ENCODE measurements at regions not wholly inside any gene's neighbourhood (a gene's known extent, or its start where the extent isn't known, plus 50 kb on each side); places are given as distances from the start of the nearest gene placed in this dataset.

DNA sequence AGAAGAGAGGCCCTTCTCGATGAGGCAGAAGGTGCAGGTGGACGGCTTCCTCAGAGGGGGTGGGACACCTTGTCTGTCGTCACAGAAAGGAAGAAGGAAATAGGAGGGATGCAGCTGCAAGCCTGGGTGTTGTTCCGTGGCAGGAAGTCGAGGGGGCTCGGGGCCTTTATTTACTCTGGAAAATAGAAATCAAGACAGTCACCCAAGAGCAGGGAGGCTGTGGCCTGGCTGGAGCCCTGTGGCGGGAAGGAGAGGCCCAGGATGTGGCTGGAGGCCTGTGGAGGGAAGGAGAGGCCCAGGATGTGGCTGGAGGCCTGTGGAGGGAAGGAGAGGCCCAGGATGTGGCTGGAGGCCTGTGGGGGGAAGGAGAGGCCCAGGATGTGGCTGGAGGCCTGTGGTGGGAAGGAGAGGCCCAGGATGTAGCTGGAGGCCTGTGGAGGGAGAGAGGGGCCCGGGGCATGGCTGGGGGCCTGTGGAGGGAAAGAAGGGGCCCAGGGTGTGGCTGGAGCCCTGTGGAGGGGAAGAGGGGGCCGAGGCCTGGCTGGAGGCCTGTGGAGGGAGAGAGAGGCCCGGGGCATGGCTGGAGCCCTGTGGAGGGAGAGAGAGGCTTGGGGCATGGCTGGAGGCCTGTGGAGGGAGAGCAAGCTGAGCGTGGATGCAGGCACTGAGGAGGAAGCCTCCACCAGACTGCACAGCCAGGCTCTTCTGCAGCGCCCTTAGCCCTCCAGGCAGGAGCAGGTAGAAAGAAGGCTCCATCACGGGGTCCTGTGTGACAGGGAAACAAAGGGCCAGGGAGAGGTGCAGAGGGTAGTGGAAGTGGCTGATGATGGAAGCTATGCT is 97.3 kb upstream of the SFMBT2 start:
- no peak for DNase-seq (ENCODE audit: low spot score)

DNA sequence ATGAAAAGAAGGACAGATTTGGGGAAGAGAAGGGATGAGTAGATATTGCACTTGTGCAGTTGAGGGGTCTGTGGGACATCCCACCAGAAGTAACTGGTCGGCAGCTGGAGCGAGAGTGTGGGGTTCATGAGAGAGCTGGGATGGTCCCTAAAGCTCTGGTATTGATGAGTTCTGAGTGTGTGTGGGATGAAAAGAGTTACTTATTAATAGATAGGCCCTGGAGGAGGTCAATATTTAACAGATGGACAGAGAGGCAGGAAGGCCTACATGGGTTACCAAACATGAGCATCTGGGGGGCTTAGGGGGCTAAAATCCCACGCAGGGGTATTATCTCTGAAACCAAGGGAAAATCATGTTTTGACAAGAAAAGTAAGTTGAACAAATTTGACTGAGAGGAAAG is 95.7 kb upstream of the SFMBT2 start:
- DNase-seq (ENCODE audit: low spot score): no peak

DNA sequence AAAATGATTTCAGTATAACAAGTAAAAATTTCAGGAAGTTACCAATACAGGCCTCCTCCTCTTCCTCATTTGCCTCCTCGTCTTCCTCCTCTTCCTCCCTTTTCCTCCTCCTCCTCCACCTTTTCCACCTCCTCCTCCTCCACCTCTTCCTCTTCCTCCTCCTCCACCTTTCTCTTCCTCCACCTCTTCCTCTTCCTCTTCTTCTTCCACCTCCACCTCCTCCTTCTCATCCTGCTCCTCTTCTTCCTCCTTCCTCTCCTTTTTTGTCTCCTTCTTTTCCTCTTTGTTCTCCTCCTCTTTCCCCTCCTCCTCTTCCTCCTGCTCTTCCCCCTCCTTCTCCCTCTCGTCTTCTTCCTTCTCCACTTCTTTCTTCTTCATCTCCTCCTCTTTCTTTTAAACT is 94.4 kb upstream of the SFMBT2 start:
- no peak for DNase-seq (ENCODE audit: low spot score)

DNA sequence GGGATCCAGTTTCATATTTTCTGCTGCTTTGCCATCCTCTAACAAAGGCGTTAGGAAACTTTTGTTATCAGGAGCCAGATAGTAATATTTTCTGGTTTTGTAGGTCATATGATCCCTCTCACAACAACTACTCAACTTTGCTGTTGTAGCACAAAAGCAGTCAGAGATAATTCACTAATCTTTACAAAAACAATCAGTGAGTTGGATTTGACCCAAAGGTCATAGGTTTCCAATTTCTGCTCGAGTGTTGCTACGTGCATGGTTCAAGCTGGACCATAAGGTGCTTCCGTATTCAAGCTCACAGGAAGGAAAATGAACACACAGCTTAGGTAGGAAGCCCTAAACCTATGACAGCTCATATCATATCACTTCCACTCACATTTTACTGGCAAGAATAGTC is 92.4 kb upstream of the SFMBT2 start:
- DNase-seq (ENCODE audit: low spot score): no peak

DNA sequence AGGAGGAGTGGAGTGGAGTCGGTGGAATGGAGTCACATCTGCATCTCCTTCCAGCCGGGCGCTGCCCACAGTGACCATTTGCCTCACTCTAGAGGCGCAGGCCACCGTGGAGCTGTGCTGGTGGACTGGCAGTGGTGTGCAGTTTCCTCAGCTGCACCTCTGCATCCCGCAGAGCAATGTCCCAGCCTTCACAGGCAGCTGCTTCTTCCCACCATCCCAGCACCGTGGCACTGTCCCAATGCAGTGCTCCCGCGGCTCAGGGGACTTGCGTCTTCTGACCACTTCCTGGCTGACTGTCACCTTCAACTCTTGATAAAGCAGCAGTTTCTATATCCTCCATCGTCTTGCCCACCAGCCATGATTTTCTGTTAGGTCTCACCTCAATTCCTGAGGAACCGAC is 90.3 kb upstream of the SFMBT2 start:
- no peak for DNase-seq (ENCODE audit: low spot score)

DNA sequence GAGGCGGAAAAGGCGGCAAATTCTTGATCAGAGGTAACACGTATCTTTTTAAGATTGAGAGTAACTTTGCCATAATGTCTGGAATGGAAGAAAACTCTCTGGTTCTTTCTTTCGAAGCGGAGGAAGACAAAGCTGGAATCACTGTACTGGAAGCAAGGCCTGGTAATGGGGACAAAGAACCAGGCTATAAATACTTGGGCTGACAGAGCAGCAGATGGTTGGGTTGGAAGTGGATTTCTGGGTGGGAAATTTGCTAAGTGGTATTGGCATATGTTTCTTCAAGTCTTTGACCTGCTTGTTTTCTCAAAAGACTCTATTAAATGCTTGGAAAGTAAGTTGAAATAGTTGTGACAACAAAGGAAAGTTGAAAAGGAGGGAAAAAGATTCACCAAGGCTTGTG is 87.3 kb upstream of the SFMBT2 start:
- no peak for DNase-seq (ENCODE audit: low spot score)

DNA sequence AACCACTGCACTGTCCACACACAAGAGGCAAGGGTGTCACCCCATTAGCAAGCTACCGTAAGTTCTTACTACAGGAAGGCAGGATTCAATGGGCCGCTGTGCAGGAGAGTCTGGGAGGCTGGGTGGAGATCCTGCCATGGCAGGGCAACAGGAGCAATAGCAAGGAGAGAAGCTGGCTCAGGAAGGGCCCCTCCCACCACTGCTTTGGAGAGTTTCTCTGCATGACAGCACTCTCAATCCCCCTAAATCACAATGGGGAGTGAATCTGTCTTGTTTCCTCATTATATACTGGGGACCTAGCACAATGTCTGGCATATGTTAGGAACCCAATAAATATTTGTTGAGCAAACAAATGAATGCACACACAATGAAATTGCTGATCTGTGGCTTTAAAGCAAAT is 83.2 kb upstream of the SFMBT2 start:
- no peak for DNase-seq (ENCODE audit: low spot score)

DNA sequence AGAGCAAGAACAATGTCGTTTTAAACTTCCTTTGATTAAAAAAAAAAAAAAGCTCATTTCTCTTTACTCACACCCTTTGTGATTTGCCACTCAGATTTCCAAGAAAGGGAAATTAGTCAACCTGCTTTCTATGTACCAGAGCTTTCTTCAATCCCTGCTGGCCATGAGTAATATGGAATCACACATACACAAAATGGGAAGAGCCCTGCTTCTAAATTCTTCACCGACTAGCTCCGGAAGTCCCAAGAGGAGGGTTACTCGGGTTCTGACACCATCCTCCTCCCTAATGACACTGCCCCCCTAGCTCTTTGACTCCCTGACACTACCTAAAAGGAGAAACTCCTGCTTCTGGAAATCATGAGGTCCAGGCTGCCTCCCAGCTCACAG is 81.8 kb upstream of the SFMBT2 start:
- DNase-seq (ENCODE audit: low spot score): no peak

DNA sequence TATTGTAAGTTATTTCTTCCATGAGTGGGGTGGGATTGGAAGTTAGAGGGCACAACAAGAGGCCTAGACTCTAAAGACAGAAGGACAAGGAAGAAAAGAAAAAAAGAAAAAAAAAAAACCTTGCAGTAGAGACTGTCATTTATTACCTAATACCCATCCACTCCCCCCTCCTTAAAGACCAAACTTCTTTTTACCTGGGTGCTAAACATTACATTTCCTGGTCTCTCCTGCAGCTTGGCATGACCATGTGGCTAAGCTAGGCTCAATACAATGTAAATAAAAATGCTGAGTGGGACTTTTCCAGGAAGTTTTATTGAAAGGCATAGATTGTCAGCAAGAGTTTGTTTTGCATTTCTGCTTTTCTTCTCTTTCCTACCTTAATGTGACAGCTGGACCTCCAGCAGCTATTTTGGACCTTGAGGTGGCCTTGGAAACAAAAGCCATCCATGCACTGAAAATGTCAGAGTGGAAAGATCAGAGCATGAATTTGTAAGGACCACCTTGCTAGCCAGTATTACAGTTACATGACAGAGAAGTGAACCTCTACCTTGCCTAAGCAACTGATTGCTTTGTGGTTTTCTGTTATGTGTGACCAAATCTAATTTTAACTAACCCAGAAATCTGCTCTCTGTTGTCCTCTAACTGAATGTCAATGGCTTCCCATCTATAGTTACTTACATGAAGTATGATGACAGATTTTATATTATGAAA is 81.3 kb upstream of the SFMBT2 start:
- no peak for DNase-seq (ENCODE audit: low spot score)

DNA sequence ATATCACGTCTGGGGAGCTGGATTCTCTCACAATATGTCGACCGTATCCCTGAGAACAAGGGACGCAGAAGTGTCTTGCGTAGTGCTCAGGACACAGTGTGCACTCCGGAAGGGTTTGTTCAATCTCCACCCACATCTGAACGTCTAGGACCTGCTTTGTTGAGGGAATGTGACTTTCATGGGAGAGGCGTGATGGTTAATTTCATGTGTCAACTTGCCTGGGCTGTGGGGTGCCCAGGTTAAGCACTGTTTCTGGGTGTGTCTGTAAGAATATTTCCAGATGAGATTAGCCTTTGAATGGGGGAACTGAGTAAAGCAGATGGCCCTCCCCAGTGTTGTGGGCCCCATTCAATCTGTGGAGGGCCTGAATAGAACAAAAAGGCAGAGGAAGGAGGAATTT is 80.4 kb upstream of the SFMBT2 start:
- no peak for DNase-seq (ENCODE audit: low spot score)

DNA sequence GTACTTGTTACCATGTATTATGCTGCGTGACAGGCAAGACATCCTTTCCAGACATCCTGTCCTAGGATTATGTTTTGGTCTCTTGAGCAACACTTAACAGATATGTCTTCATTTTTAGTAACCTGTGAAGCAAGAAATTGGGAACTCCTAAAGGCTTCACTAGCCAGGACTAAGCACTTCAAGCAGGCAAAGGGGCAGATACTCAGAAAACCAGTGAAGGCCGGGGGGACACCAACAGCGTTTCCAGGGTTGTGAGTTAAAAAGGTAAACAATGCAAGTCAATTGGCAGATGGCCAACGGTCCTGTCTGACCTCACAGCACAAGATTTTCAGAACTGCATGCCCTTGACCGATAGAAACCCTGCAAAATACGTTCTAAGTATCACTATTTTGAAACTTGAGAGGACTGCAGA is 77.6 kb upstream of the SFMBT2 start:
- no peak for DNase-seq (ENCODE audit: low spot score)

DNA sequence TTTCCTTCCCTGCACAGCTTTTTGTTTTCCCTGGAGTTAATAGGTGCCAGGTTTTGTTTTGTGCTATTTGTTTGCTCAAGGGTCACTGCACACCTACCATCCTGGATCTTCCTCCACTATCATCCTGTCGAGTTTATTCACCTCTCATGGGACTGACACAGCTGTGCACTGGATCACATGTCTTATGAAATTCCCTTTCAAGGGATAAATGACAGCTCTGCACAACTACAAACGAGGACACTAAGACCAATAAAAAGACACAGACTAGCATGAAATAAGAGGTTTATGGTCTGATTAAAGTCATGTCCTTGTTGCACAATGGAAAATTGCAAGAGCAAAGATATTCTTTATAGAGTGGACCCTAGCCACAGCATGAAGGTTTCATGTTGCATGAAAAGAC is 76.7 kb upstream of the SFMBT2 start:
- no peak for DNase-seq (ENCODE audit: low spot score)

DNA sequence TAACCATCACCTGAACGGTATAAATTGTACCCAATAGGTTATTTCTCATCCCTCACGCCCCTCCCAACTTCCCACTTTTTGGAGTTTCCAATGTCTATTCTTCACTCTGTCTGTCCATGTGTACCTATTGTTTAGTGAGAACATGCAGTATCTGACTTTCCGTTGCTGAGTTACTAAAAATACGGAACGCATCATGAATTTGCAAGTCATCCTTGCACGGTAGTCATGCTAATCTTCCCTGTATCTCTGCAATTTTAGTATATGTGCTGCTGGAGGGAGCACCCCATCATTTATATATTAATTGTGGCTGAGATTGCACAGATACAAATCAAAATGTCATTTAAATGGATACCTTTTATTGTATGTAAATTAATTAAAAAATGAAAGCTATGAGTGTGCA is 75.7 kb upstream of the SFMBT2 start:
- DNase-seq (ENCODE audit: low spot score): no peak

DNA sequence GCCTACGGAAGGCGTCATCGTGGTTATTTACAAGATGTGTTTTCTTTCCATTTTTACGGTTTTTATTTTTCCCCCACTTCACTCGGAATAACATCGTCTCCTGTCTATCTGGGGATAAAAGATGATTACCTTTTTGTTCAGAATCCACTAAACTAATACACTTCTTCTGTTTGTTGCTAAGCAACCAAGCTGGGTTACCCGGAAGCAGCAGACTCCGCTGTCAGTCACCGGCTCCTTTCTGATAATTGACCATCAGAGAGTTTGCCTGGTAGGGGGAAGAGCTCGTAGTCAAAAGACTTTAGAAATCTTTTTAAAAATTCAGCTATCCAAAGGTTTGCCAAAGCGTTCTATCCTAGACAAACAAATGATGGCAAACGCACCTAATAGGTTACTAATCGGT is 75.0 kb upstream of the SFMBT2 start:
- DNase-seq (ENCODE audit: low spot score): no peak

DNA sequence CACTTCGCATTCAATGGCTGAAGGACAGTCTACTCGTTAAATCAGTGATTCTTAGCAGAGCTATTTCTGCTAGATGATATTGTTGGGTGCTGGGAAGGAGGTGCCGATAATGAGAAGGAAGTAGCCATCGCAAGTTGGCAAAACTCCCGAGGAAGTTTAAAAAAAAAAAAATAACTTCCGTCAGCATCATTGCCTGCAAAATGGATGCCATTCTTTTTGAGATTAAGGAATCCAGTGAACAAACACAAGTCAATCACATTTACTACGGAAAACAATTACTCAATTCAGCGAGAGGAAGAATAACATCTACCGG is 74.4 kb upstream of the SFMBT2 start:
- DNase-seq (ENCODE audit: low spot score): no peak

DNA sequence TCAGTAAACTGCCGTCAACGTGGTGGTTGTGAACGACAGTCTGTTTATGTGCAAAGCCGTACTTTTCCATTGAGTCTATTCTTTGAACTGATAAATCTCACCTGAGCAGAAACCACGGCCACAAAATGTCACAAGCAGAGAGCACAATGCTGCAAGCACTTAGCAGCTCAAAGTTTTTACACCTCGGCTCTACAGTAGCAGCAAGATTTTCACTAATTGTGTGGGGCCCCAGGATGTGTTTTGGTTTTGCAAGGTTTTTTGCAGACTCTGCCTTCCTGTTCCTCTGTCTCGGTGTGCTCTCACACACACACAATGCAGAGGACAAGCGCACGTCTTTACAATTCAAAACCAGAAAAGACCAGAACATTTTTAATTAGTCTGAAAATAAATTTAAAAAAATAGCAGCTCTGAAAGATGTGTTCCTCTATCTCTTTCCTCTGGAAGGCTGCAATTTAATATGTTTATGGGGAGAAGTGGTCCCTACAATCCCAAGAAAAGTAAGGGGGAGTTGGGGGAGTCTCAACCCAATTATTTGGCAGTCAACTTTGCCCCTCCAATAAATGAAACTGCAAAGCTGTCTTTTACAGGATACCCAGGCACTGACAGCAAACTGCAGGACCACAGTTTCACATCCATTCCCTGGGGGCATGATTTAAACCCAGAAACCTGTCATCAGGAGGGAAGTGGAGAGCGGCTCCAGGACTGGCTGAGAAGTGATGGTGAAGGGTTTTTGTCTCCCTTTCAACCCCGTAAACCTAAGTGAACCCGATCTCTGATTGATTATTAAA is 73.8 kb upstream of the SFMBT2 start:
- no peak for DNase-seq (ENCODE audit: low spot score)

DNA sequence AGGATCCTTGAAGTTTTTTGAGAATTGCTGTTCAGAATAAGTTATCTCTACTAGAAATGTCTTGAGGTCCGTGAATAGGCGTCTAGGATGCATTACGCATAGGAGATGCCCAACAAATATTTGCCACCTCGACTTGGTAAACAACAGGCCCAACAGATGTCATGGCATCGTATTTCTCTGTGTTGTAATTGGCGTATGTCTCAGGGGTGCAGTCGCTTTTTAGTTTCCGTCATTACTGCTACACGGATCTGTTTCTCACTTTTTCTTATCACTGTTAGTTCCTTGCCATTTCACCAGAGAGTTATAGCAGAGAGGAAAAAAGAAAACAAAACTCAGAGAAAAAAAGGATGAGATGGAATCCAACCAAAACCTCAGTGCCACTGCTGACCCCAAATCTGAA is 73.0 kb upstream of the SFMBT2 start:
- no peak for DNase-seq (ENCODE audit: low spot score)

DNA sequence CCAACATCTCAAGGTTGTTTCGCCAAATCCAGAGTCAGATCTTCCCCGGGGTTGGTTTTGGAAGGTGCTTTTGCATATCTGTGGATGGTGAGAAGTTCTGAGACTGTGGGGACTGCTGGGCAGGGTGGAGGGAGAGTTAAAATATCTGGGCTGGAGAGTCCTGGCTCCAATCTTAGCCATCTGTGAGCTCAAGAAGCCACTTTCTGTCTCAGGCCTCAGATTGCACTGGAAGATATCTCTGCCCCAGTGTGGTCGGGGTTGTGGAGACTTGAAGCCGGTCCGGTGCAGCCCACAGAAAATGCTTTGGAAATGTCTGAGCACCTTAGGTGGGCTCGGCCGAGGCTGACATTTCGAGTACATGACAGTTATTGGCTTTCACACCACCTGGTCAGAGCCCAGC is 72.2 kb upstream of the SFMBT2 start:
- no peak for DNase-seq (ENCODE audit: low spot score)

DNA sequence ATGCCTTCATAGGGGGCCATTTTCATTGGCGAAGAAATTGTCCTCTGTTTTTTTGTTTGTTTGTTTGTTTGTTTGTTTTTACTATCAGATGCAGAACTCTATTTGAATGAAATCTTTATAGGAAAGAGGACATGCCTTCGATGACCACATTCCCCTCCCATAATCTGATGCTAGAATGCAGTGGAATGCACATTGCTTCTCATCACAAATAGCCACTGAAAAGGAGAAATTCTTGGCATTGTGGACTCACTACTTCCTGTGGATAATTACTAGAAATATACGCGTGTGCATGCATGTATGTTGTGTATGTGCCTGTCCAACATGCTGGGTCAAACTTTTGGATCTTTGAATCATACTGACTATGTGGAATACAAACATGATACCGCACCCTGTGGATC is 70.5 kb upstream of the SFMBT2 start:
- no peak for DNase-seq (ENCODE audit: low spot score)

DNA sequence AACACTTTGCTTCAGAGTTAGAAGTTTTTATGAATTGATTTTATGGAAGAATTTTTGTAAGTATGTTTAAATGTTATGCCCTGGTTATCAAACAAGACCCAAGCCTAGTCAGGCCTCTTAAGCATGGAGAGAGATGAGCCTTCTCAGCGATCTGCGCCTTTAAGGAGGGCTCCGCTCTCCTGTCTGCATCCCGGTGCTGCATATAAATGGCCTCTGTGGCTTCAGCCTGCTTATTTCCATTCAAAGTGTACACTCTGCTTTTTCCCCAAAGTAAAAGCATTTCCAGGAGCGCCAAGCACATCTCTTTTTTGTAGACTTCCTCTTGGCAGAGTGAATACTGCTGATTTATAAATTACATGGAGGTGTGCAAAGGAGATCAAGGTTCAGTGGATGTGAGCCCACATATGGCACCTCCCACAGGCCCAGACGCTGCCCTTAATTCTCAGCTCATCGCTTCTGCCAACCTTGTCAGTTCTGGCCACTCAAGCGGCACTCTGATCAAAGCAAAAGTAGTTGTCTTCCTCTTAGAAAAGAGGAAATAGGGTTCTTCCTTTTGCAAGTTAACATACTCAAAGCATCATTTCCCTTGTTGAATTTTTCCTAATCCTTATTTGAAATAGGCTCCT is 70.0 kb upstream of the SFMBT2 start:
- DNase-seq (ENCODE audit: low spot score): no peak

DNA sequence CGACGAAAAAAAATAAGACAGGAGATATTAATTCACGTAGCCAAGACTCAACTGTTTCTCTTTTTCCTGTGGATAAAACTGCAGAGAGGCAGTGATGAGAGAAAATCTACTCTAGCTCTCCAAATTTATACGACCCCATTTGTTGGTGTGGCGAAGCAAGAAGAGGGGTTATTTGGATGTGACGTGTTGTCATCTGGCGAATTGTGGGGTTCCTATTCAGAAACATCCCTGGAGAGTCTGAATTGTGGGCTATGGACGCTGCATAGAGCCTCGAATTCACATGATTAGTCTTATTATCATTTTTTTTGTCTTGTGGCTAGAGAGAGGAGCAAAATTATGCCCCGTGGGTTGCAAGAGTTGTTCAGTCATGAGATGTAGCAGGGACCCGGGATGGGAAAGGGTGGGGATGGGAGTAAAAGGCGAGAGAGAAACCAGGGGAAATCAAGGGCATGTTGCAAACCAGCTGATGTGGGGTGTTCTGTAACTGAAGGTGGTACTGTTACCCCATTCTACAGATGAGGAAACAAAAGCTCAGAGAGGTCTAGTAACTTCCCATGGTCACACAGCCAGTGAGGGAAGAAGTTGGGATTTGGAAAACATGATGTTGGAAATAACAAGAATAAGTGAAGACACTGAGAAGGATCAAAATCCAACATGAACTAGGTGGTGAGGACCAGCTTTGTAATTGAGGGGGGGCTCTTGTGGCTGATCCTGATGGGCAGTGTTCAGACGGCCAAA is 69.2 kb upstream of the SFMBT2 start:
- DNase-seq (ENCODE audit: low spot score): no peak

Data from ecto neural progenitor cell (in vitro differentiated cells).